Left lung (tissue), 4 donors: ENCODE measurements at regions not wholly inside any gene's neighbourhood (a gene's known extent, or its start where the extent isn't known, plus 50 kb on each side); places are given as distances from the start of the nearest gene placed in this dataset.
A peak's percentile ranks its signal among the peaks of the same experiment; 100 is the strongest.

ENCODE experiments used
- ATAC-seq: fragments of 200-7000 bp; cut with Tn5 transposase; one replicate; pipeline ENCODE4 v1.9.1; 2020; ENCODE audit warnings: moderate library complexity
- DNase-seq, 4 donors: peaks; one replicate each; pipeline ENCODE4 v3.0.0-alpha.2; 2013 to 2020
- H3K27ac ChIP-seq, 2 donors: fragments of 200-600 bp; sonication (generic) in 1 of 2; one replicate each; pipeline versions ENCODE4 v1.5.0 to v1.8.0; 2020 to 2021
- H3K27me3 ChIP-seq, 2 donors: fragments of 200-600 bp; sonication (generic) in 1 of 2; one replicate each; pipeline versions ENCODE4 v1.5.0 to v1.8.0; 2020 to 2021
- H3K36me3 ChIP-seq, 2 donors: fragments of 200-600 bp; sonication (generic) in 1 of 2; one replicate each; pipeline versions ENCODE4 v1.5.0 to v1.8.0; 2020 to 2021
- H3K4me1 ChIP-seq, 2 donors: fragments of 200-600 bp; one replicate each; pipeline ENCODE4 v1.8.0; 2021
- H3K4me3 ChIP-seq, 2 donors: fragments of 200-600 bp; sonication (generic) in 1 of 2; one replicate each; pipeline versions ENCODE4 v1.5.0 to v1.8.0; 2020 to 2021; ENCODE audit warnings: mild to moderate bottlenecking in 1 of 2
- H3K9me3 ChIP-seq, 2 donors: fragments of 200-600 bp; sonication (generic) in 1 of 2; one replicate each; pipeline versions ENCODE4 v1.5.0 to v1.8.0; 2020 to 2021
- CTCF ChIP-seq, 2 donors: fragments of 200-600 bp; sonication (generic) in 1 of 2; IDR thresholded peaks; one replicate each; pipeline versions ENCODE4 v1.5.0 to v1.8.0; 2021; ENCODE audit warnings: antibody characterized with exemption in 2 of 2
- intact Hi-C, 2 donors: fragments of 100-400 bp; cut with DNase I; formaldehyde crosslinking; loops; one replicate each; pipeline versions ENCODE4 v1.11.2 to v1.14.2; 2022
- donor health status: DM: no; HTN: yes; CAD: no.
- donor health status: DM: no; HTN: no; CAD: no.

DNA sequence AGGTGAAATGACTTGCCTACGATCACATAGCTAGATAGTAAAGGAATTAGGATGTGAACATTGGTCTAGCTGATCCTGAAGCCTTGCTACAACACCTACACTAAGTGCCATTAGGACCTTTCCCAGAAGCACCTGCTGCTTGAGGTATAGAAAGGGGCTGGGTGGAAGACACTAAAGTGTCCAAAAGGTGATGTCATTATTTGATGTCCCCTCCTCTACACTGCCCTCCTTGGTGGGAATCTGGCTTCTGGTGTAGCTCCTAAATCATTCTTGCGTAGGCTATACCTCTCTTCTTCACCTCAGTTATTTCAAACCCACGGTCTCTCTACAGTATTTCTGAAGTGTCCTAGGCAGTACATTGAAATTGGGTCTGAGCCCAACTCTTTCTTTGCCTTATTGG is 132.5 kb upstream of the FGGY start:
- intact Hi-C loops, result loop anchor here in 1 of 2 donors (10.0 kb wide), 1 partner anchor 530 kb away; no protein-coding TSS in a partner anchor
- Histone ChIP-seq H3K27me3 (no peaks in the 10 kb centered on the region), H3K4me1 (no peaks in the 10 kb centered on the region), H3K36me3 (no peaks in the 10 kb centered on the region), H3K9me3 (no peaks in the 10 kb centered on the region), H3K27ac (no peak overlapping the region), H3K4me3 (no peak overlapping the region)
- no peak for DNase-seq
- no peak for TF ChIP-seq CTCF (IDR thresholded peaks at IDR 0.05)
- no peak for ATAC-seq

DNA sequence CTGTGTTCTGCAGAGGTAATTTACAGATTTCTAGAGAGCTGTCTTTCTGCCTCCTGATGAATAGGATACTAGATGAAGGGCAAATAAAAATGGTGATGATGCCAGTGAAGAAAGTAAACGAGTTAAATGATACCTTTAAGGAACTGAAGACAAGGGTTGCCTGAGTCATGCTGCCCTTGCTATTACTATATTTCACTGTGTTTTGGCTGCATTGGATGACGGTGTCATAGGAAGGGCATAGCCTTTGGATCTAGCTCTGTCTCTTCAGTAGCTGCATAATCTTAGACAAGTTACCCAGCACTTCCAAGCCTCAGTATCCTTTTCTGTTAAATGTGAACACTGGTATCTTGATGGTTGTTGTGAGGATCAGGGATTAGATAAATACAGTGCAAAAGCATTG is 131.5 kb upstream of the FGGY start:
- no peak overlapping the region for H3K4me3 ChIP-seq
- intact Hi-C loops, result loop anchor here in 1 of 2 donors (10.0 kb wide), 1 partner anchor 529 kb away; no protein-coding TSS in a partner anchor
- no peaks in the 10 kb centered on the region for H3K9me3 ChIP-seq

DNA sequence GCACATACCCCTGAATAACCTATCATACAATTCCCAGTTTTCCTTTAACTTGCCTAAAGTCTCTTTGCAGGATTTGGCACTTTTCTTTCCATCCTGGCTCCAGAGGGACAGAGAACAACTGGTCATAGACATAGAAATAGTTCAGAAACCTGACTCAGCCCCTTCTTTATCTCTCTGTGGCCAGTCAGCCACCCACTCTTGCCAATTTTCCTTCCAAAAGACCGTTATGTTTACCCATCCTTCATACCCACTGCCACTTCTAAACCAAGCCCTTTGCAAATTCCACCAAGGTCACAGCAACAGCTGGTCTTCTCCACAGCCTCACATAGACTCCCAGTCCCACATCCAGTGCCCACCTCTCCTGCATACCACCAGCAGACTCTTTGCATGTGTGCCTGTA is 127.2 kb upstream of the FGGY start:
- DNase-seq, result no peak
- no peaks in the 10 kb centered on the region for H3K4me1 ChIP-seq
- H3K27ac ChIP-seq, result no peak overlapping the region
- intact Hi-C loops, result loop anchor here in 1 of 2 donors (10.0 kb wide), 1 partner anchor 525 kb away; no protein-coding TSS in a partner anchor
- TF ChIP-seq CTCF (IDR thresholded peaks at IDR 0.05), result no peak
- H3K27me3 ChIP-seq, result no peaks in the 10 kb centered on the region
- no peaks in the 10 kb centered on the region for H3K9me3 ChIP-seq
- H3K4me3 ChIP-seq, result no peak overlapping the region
- peak; percentile 59 for ATAC-seq
- H3K36me3 ChIP-seq, result no peaks in the 10 kb centered on the region

More for the DNA sequence above, 131.5 kb upstream of the FGGY start:
- ATAC-seq, result no peak
- H3K4me1 ChIP-seq, result no peaks in the 10 kb centered on the region
- no peaks in the 10 kb centered on the region for H3K27me3 ChIP-seq
- no peak overlapping the region for H3K27ac ChIP-seq
- DNase-seq, result no peak
- TF ChIP-seq CTCF (IDR thresholded peaks at IDR 0.05), result no peak
- no peaks in the 10 kb centered on the region for H3K36me3 ChIP-seq

GRCh38 chr1:59170659-59171058 is 126.2 kb upstream of the FGGY start:
- no peaks in the 10 kb centered on the region for H3K27me3 ChIP-seq
- no peaks in the 10 kb centered on the region for H3K4me1 ChIP-seq
- H3K27ac ChIP-seq, result no peak overlapping the region
- DNase-seq (no peak), ATAC-seq (no peak)
- no peak overlapping the region for H3K4me3 ChIP-seq
- H3K9me3 ChIP-seq, result no peaks in the 10 kb centered on the region
- H3K36me3 ChIP-seq, result no peaks in the 10 kb centered on the region
- no peak for TF ChIP-seq CTCF (IDR thresholded peaks at IDR 0.05)
- intact Hi-C loops, result no loop called here

- intact Hi-C loops, result no loop called here
- TF ChIP-seq CTCF (IDR thresholded peaks at IDR 0.05), result no peak
These were observed 125.1 kb upstream of the FGGY start for GRCh38 chr1:59171788-59172187.

More at GRCh38 chr1:59171788-59172187, 125.1 kb upstream of the FGGY start:
- DNase-seq (no peak), ATAC-seq (no peak)
- Histone ChIP-seq H3K27me3 (no peaks in the 10 kb centered on the region), H3K4me3 (no peak overlapping the region), H3K4me1 (no peaks in the 10 kb centered on the region), H3K9me3 (no peaks in the 10 kb centered on the region), H3K27ac (no peak overlapping the region), H3K36me3 (no peaks in the 10 kb centered on the region)
